ENCODE measurements at regions not wholly inside any gene's neighbourhood (a gene's known extent, or its start where the extent isn't known, plus 50 kb on each side); places are given as distances from the start of the nearest gene placed in this dataset.

DNA sequence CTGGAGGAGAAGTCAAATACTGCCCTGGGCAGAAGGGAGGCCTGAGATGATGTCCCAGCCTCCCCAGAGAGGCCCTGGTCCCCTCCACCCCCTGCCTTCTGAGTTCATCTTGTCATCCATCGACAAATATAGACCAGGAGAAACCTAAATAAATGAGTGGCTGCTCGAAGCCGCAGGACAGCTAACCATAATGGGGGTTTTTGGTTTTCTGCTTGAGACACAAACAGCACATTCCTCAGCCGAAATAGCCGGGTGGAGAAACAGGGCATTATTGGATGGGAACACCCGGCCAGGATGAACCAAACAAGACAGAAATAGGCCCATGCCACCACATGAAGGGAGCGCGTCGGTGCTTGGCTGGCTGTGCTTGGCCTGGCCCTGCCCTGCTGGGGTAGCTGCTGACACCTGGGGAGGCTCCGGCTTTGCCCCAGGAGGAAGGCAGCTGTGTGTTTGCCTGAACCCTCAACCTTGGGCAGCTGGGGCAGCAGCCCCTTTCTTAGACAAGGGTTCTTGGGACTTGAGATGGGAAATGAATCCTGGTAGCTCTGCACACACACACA is 188.1 kb downstream of the IRX5 start:
- H3K27ac ChIP-seq (ENCODE audit: low read depth, low read length), result no peak overlapping the region
- no peak for DNase-seq
- no peak overlapping the region for H3K9ac ChIP-seq (ENCODE audit: low read length)
- no peak overlapping the region for H3K23ac ChIP-seq (ENCODE audit: low read length)
- H3K79me1 ChIP-seq (ENCODE audit: low read length), result no peaks in the 10 kb centered on the region
- no peak overlapping the region for H2BK120ac ChIP-seq (ENCODE audit: insufficient read depth, low read length, poor library complexity)
- no peak overlapping the region for H2AFZ ChIP-seq (ENCODE audit: insufficient read depth, low read length, poor library complexity)
- no peak overlapping the region for H4K8ac ChIP-seq (ENCODE audit: low read depth, low read length)
- no peak overlapping the region for H4K91ac ChIP-seq (ENCODE audit: low read depth, low read length)
- no peaks in the 10 kb centered on the region for H3K79me2 ChIP-seq (ENCODE audit: control insufficient read depth, insufficient read depth, low read length, poor library complexity)
- no peaks in the 10 kb centered on the region for H3K27me3 ChIP-seq (ENCODE audit: insufficient read depth, low read length)
- no peak overlapping the region for H3K14ac ChIP-seq (ENCODE audit: low read length)
- no peak overlapping the region for H2AK5ac ChIP-seq (ENCODE audit: low read length)
- no peak overlapping the region for H3K4me3 ChIP-seq (ENCODE audit: low read depth, low read length)
- H3K9me3 ChIP-seq (ENCODE audit: insufficient read depth, low read depth, low read length), result peaks cover 4% of the 10 kb centered on the region
- H3K4ac ChIP-seq (ENCODE audit: low read depth, low read length), result no peak overlapping the region
- no peak overlapping the region for H3K4me2 ChIP-seq (ENCODE audit: low read length)
- no peak overlapping the region for H4K12ac ChIP-seq (ENCODE audit: low read depth, low read length)
- no peaks in the 10 kb centered on the region for H3K4me1 ChIP-seq (ENCODE audit: control insufficient read depth in 1 of 2, insufficient read depth in 2 of 2, low read length in 2 of 2)
- H3K36me3 ChIP-seq (ENCODE audit: control insufficient read depth in 1 of 2, insufficient read depth in 2 of 2, low read length in 2 of 2), result no peaks in the 10 kb centered on the region
- no peak overlapping the region for H2BK12ac ChIP-seq (ENCODE audit: low read length)
- WGBS (ENCODE audit: extremely low coverage, insufficient coverage, insufficient read length), result no CpG with 5 or more reads among the region's 10 CpGs
- H2BK5ac ChIP-seq (ENCODE audit: low read depth, low read length, poor library complexity), result no peak overlapping the region
- H3K18ac ChIP-seq (ENCODE audit: low read length), result no peak overlapping the region

DNA sequence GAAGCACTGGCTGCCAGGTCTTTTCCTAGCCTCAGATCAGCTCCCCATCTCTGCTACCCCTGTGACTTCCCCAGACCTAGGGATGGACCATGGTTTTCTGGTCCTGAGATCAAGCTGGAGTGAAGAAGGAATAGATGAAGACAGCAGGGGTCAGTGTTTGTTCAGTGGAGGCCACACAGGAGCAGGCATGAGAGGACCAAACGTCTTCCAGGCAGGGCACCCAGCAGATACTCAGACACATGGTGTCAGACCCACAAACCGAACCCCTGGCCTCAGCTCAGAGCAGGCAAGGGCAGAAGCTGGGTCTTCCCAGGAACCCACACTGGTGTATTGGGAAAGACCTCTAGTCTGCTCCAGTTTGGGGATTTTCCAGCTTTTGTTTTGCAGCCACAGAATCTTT is 189.7 kb downstream of the IRX5 start:
- no peak overlapping the region for H2AK5ac ChIP-seq (ENCODE audit: low read length)
- H3K18ac ChIP-seq (ENCODE audit: low read length), result no peak overlapping the region
- no peak overlapping the region for H3K14ac ChIP-seq (ENCODE audit: low read length)
- no peak overlapping the region for H2BK120ac ChIP-seq (ENCODE audit: insufficient read depth, low read length, poor library complexity)
- H3K9ac ChIP-seq (ENCODE audit: low read length), result no peak overlapping the region
- H3K4me2 ChIP-seq (ENCODE audit: low read length), result no peak overlapping the region
- H2BK5ac ChIP-seq (ENCODE audit: low read depth, low read length, poor library complexity), result no peak overlapping the region
- H4K8ac ChIP-seq (ENCODE audit: low read depth, low read length), result no peak overlapping the region
- no peak overlapping the region for H3K23ac ChIP-seq (ENCODE audit: low read length)
- no CpG with 5 or more reads among the region's 2 CpGs for WGBS (ENCODE audit: extremely low coverage, insufficient coverage, insufficient read length)
- H3K79me2 ChIP-seq (ENCODE audit: control insufficient read depth, insufficient read depth, low read length, poor library complexity), result no peaks in the 10 kb centered on the region
- H3K4me1 ChIP-seq (ENCODE audit: control insufficient read depth in 1 of 2, insufficient read depth in 2 of 2, low read length in 2 of 2), result no peaks in the 10 kb centered on the region
- H3K36me3 ChIP-seq (ENCODE audit: control insufficient read depth in 1 of 2, insufficient read depth in 2 of 2, low read length in 2 of 2), result no peaks in the 10 kb centered on the region
- no peak overlapping the region for H3K4me3 ChIP-seq (ENCODE audit: low read depth, low read length)
- H4K91ac ChIP-seq (ENCODE audit: low read depth, low read length), result no peak overlapping the region
- H3K9me3 ChIP-seq (ENCODE audit: insufficient read depth, low read depth, low read length), result peaks cover 2% of the 10 kb centered on the region
- no peaks in the 10 kb centered on the region for H3K27me3 ChIP-seq (ENCODE audit: insufficient read depth, low read length)
- no peak overlapping the region for H3K27ac ChIP-seq (ENCODE audit: low read depth, low read length)
- H4K12ac ChIP-seq (ENCODE audit: low read depth, low read length), result no peak overlapping the region
- H3K4ac ChIP-seq (ENCODE audit: low read depth, low read length), result no peak overlapping the region
- no peak overlapping the region for H2BK12ac ChIP-seq (ENCODE audit: low read length)
- no peak overlapping the region for H2AFZ ChIP-seq (ENCODE audit: insufficient read depth, low read length, poor library complexity)
- no peaks in the 10 kb centered on the region for H3K79me1 ChIP-seq (ENCODE audit: low read length)
- DNase-seq, result no peak

DNA sequence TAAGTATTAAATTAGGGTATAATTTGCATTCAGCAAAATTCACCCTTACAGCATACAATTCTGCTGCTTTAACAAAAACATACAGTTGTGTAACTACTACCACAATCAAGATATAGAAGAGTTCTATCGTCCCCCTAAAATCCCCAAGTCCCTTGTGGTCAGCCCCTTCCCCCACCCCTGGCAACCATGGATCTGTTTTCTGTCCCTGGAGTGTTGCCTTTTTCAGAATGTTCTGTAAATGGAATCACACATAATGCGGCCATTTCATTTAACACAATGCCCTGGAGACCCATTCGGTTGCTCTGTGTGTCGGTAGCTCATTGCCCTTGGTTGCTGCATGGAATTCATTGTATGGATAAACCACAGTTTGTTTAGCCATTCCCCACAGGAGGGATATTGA is 190.2 kb downstream of the IRX5 start:
- DNase-seq, result no peak
- Histone ChIP-seq H3K18ac (ENCODE audit: low read length) (no peak overlapping the region), H3K36me3 (ENCODE audit: control insufficient read depth in 1 of 2, insufficient read depth in 2 of 2, low read length in 2 of 2) (no peaks in the 10 kb centered on the region), H3K9ac (ENCODE audit: low read length) (no peak overlapping the region), H2BK12ac (ENCODE audit: low read length) (no peak overlapping the region), H3K79me1 (ENCODE audit: low read length) (no peaks in the 10 kb centered on the region), H4K12ac (ENCODE audit: low read depth, low read length) (no peak overlapping the region), H3K27ac (ENCODE audit: low read depth, low read length) (no peak overlapping the region), H3K14ac (ENCODE audit: low read length) (no peak overlapping the region), H3K27me3 (ENCODE audit: insufficient read depth, low read length) (no peaks in the 10 kb centered on the region), H2BK120ac (ENCODE audit: insufficient read depth, low read length, poor library complexity) (no peak overlapping the region), H2AK5ac (ENCODE audit: low read length) (no peak overlapping the region), H4K91ac (ENCODE audit: low read depth, low read length) (no peak overlapping the region), H3K4me3 (ENCODE audit: low read depth, low read length) (no peak overlapping the region), H2BK5ac (ENCODE audit: low read depth, low read length, poor library complexity) (no peak overlapping the region), H3K79me2 (ENCODE audit: control insufficient read depth, insufficient read depth, low read length, poor library complexity) (no peaks in the 10 kb centered on the region), H3K9me3 (ENCODE audit: insufficient read depth, low read depth, low read length) (peaks cover 2% of the 10 kb centered on the region), H3K4ac (ENCODE audit: low read depth, low read length) (no peak overlapping the region), H3K4me1 (ENCODE audit: control insufficient read depth in 1 of 2, insufficient read depth in 2 of 2, low read length in 2 of 2) (no peaks in the 10 kb centered on the region), H2AFZ (ENCODE audit: insufficient read depth, low read length, poor library complexity) (no peak overlapping the region), H3K4me2 (ENCODE audit: low read length) (no peak overlapping the region), H4K8ac (ENCODE audit: low read depth, low read length) (no peak overlapping the region), H3K23ac (ENCODE audit: low read length) (no peak overlapping the region)
- WGBS (ENCODE audit: extremely low coverage, insufficient coverage, insufficient read length), result no CpG with 5 or more reads among the region's 4 CpGs

DNA sequence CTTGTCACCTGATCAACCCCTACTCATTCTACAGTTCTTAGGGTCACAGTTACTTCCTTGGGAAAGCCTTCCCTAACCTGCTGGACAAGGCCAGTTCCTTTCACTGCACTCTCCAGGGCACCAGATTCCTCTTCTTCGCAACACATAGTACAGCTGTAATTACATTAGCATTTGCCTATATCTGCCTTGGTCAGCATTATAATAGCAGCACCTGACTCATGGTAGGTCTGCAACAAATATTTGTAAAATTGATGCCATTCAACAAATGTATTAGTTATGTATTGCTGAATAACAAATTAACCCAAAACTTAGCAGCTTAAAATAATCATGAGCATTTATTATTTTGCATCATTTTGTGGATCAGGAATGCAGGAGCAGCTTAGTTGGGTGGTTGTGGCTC is 193.0 kb downstream of the IRX5 start:
- no peaks in the 10 kb centered on the region for H3K79me1 ChIP-seq (ENCODE audit: low read length)
- H2BK5ac ChIP-seq (ENCODE audit: low read depth, low read length, poor library complexity), result no peak overlapping the region
- H3K79me2 ChIP-seq (ENCODE audit: control insufficient read depth, insufficient read depth, low read length, poor library complexity), result no peaks in the 10 kb centered on the region
- H4K91ac ChIP-seq (ENCODE audit: low read depth, low read length), result no peak overlapping the region
- H3K9ac ChIP-seq (ENCODE audit: low read length), result no peak overlapping the region
- H3K4me1 ChIP-seq (ENCODE audit: control insufficient read depth in 1 of 2, insufficient read depth in 2 of 2, low read length in 2 of 2), result no peaks in the 10 kb centered on the region
- H4K8ac ChIP-seq (ENCODE audit: low read depth, low read length), result no peak overlapping the region
- H2BK12ac ChIP-seq (ENCODE audit: low read length), result no peak overlapping the region
- H3K4me3 ChIP-seq (ENCODE audit: low read depth, low read length), result no peak overlapping the region
- no peak overlapping the region for H3K18ac ChIP-seq (ENCODE audit: low read length)
- no peaks in the 10 kb centered on the region for H3K27me3 ChIP-seq (ENCODE audit: insufficient read depth, low read length)
- H3K14ac ChIP-seq (ENCODE audit: low read length), result no peak overlapping the region
- no peak overlapping the region for H3K27ac ChIP-seq (ENCODE audit: low read depth, low read length)
- peaks cover 2% of the 10 kb centered on the region for H3K9me3 ChIP-seq (ENCODE audit: insufficient read depth, low read depth, low read length)
- H4K12ac ChIP-seq (ENCODE audit: low read depth, low read length), result no peak overlapping the region
- H3K23ac ChIP-seq (ENCODE audit: low read length), result no peak overlapping the region
- no peak overlapping the region for H3K4ac ChIP-seq (ENCODE audit: low read depth, low read length)
- H2AFZ ChIP-seq (ENCODE audit: insufficient read depth, low read length, poor library complexity), result no peak overlapping the region
- no peak overlapping the region for H2AK5ac ChIP-seq (ENCODE audit: low read length)
- no peak overlapping the region for H3K4me2 ChIP-seq (ENCODE audit: low read length)
- no peak for DNase-seq
- no CpG with 5 or more reads among the region's 1 CpG for WGBS (ENCODE audit: extremely low coverage, insufficient coverage, insufficient read length)
- no peak overlapping the region for H2BK120ac ChIP-seq (ENCODE audit: insufficient read depth, low read length, poor library complexity)
- no peaks in the 10 kb centered on the region for H3K36me3 ChIP-seq (ENCODE audit: control insufficient read depth in 1 of 2, insufficient read depth in 2 of 2, low read length in 2 of 2)
